ENCODE measurements at regions not wholly inside any gene's neighbourhood (a gene's known extent, or its start where the extent isn't known, plus 50 kb on each side); places are given as distances from the start of the nearest gene placed in this dataset.

DNA sequence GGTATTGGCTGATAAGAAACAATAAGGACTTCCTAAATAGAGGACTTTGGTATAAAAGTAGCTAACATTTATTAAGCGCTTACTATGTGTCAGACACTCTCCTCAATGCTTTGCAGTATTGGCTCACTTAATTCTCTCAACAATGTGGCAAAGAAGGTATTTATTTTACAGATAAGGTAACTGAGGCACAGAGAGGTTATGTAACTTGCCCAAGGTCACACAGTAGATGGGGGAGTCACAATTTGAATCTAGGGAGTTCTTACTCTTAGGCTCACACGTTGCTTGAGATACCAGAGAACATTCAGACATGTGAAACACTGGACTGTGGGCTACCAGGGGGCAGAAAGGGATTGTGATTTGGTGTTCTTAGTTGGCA is 60.8 kb upstream of the GPR158 start:
- no peak for DNase-seq

DNA sequence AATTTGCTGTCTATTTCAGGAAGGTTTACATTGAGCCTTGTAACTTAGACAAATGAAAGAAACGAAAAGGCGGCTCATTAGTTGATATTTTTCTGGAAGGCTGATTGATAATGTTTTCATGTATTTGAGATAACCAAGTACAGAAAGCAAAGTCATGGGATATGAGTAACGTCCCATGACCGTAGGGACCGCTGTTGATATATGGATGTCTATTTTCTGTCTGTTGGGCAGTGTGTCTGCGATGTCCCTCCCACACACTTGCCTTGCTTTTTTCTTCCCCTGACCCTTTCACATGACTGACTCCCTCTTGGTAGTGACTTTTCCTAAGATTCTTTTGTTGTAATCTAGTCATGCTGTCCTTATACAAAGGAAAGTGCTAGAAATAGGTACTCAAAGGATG is 57.0 kb upstream of the GPR158 start:
- no peak for DNase-seq

DNA sequence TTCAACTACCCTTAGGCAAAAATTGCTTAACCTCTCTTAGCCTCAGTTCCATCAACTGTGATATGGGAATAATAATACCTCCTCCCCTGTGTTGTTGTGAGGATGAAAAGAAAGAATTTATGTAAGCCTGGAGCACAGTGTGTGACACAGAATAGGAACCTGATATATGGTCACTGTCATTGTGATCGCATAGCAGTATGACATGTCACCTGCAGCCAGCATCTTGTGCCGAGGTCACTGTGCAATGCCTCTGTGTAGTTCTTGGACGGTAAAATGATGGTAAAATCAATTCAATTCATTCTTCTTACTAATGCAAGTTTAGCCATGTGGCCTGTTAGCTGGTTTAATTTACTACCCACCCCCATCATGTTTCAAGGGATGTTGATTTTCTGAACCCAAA is 54.6 kb upstream of the GPR158 start:
- DNase-seq = no peak
